H1 (cell line): ENCODE measurements at regions not wholly inside any gene's neighbourhood (a gene's known extent, or its start where the extent isn't known, plus 50 kb on each side); places are given as distances from the start of the nearest gene placed in this dataset.

Experiments
- CTCF ChIA-PET: fragments of 300-600 bp; sonication (Branson Sonifier 250); formaldehyde crosslinking; loops from one replicate; lab custom pipeline; 2021; ENCODE audit not compliant: partially characterized antibody; lab: Charles Lee
- POLR2A ChIA-PET: fragments of 300-600 bp; sonication (Branson Sonifier 250); formaldehyde crosslinking; loops from one replicate; lab custom pipeline; 2021; ENCODE audit warnings: inconsistent platforms; ENCODE audit not compliant: partially characterized antibody; lab: Charles Lee
- DNase-seq, 2 experiments: peaks; one replicate each; pipeline versions ENCODE4 v3.0.0 to v3.0.0-alpha.2; 2010 to 2022; ENCODE audit warnings: low spot score in 2 of 2, low read depth in 1 of 2, mixed read lengths in 1 of 2
- FAIRE-seq: peaks from 2 replicates; lab custom pipeline; 2011; peaks lifted over from hg19 to GRCh38; lab: Jason Lieb, UNC
- H2AFZ ChIP-seq: 2 replicates; pipeline ENCODE4 v1.8.1; 2012; ENCODE audit warnings: low read length, inconsistent platforms
- H2AK5ac ChIP-seq: 2 replicates; pipeline ENCODE4 v1.6.1; 2013; ENCODE audit warnings: low read depth, low read length
- H2BK120ac ChIP-seq: replicated peaks from 2 replicates; pipeline ENCODE3; 2013; ENCODE audit warnings: low read depth, low read length, inconsistent platforms
- H2BK12ac ChIP-seq: 2 replicates; pipeline ENCODE4 v1.6.1; 2013; ENCODE audit warnings: low read depth, low read length
- H2BK15ac ChIP-seq: 2 replicates; pipeline ENCODE4 v1.6.1; 2013; ENCODE audit warnings: low read length
- H2BK20ac ChIP-seq: 2 replicates; pipeline ENCODE4 v1.6.1; 2013; ENCODE audit warnings: low read length
- H2BK5ac ChIP-seq: 2 replicates; pipeline ENCODE4 v1.6.1; 2013; ENCODE audit warnings: low read depth, low read length
- H3K14ac ChIP-seq: 2 replicates; pipeline ENCODE4 v1.6.1; 2013; ENCODE audit warnings: inconsistent platforms; ENCODE audit not compliant: insufficient read length
- H3K18ac ChIP-seq: 2 replicates; pipeline ENCODE4 v1.6.1; 2013; ENCODE audit warnings: low read length; ENCODE audit errors: extremely low read depth
- H3K23ac ChIP-seq: 2 replicates; pipeline ENCODE4 v1.6.1; 2013; ENCODE audit warnings: inconsistent platforms; ENCODE audit not compliant: insufficient read length
- H3K23me2 ChIP-seq: 2 replicates; pipeline ENCODE4 v1.6.1; 2013; ENCODE audit warnings: low read depth, low read length
- H3K27ac ChIP-seq: 2 replicates; pipeline ENCODE4 v1.6.1; 2011; ENCODE audit warnings: low read depth, low read length, inconsistent platforms
- H3K27me3 ChIP-seq, 4 experiments: replicated peaks in 1 of 4; 1 replicate in 1 of 4; 2 replicates in 3 of 4; pipeline versions ENCODE4 v1.6.1 to v1.8.1; 2011 to 2013; ENCODE audit warnings: low read length in 3 of 4, mild to moderate bottlenecking in 3 of 4, inconsistent platforms in 2 of 4, mixed read lengths in 2 of 4, moderate library complexity in 1 of 4; ENCODE audit not compliant: control insufficient read depth in 3 of 4, insufficient read depth in 3 of 4; ENCODE audit errors: extremely low read depth in 1 of 4
- H3K36me3 ChIP-seq, 4 experiments: 2 replicates each; pipeline versions ENCODE4 v1.6.1 to v1.8.1; 2011 to 2013; ENCODE audit warnings: mild to moderate bottlenecking in 4 of 4, low read length in 3 of 4, moderate library complexity in 2 of 4, control low read depth in 1 of 4, inconsistent platforms in 1 of 4; ENCODE audit not compliant: insufficient read depth in 4 of 4, control insufficient read depth in 2 of 4
- H3K4ac ChIP-seq: replicated peaks from 2 replicates; pipeline ENCODE3; 2013; ENCODE audit warnings: low read length, low read depth, mixed read lengths, inconsistent platforms; ENCODE audit not compliant: insufficient read length
- H3K4me1 ChIP-seq, 4 experiments: replicated peaks in 1 of 4; 1 replicate in 1 of 4; 2 replicates in 3 of 4; pipeline versions ENCODE4 v1.6.1 to v1.8.1; 2011 to 2013; ENCODE audit warnings: low read length in 3 of 4, inconsistent platforms in 2 of 4, mixed read lengths in 1 of 4; ENCODE audit not compliant: insufficient read depth in 4 of 4, control insufficient read depth in 3 of 4
- H3K4me2 ChIP-seq, 2 experiments: 2 replicates each; pipeline versions ENCODE4 v1.6.1 to v1.8.1; 2011 to 2013; ENCODE audit warnings: low read depth in 2 of 2, low read length in 2 of 2, control low read depth in 1 of 2, inconsistent platforms in 1 of 2, mild to moderate bottlenecking in 1 of 2; ENCODE audit not compliant: insufficient read depth in 1 of 2
- H3K4me3 ChIP-seq, 4 experiments: fragments of 200-600, 300-600 bp in 1 of 4; sonication (generic), shearing (Covaris generic), sonication (Bioruptor Twin) in 1 of 4; 2 replicates each; pipeline versions ENCODE4 v1.5.1 to v1.8.1; 2011 to 2016; ENCODE audit warnings: low read length in 4 of 4, low read depth in 3 of 4, control low read depth in 2 of 4, inconsistent platforms in 2 of 4, mild to moderate bottlenecking in 2 of 4, mixed read lengths in 1 of 4, moderate library complexity in 1 of 4; ENCODE audit not compliant: insufficient read depth in 2 of 4; ENCODE audit errors: extremely low read depth in 1 of 4
- H3K56ac ChIP-seq: replicated peaks from 2 replicates; pipeline ENCODE3; 2013; ENCODE audit warnings: low read depth, mild to moderate bottlenecking, mixed read lengths, low read length, inconsistent platforms; ENCODE audit not compliant: insufficient read length
- H3K79me1 ChIP-seq: 2 replicates; pipeline ENCODE4 v1.6.1; 2013; ENCODE audit warnings: low read depth, low read length, control low read depth
- H3K79me2 ChIP-seq, 2 experiments: 2 replicates each; pipeline versions ENCODE4 v1.6.1 to v1.8.1; 2012 to 2013; ENCODE audit warnings: low read length in 2 of 2, mild to moderate bottlenecking in 2 of 2, inconsistent platforms in 1 of 2; ENCODE audit not compliant: insufficient read depth in 2 of 2, control insufficient read depth in 1 of 2
- H3K9ac ChIP-seq, 4 experiments: replicated peaks in 1 of 4; 1 replicate in 1 of 4; 2 replicates in 3 of 4; pipeline versions ENCODE4 v1.6.1 to v1.8.1; 2011 to 2013; ENCODE audit warnings: low read depth in 3 of 4, low read length in 3 of 4, control low read depth in 2 of 4, mild to moderate bottlenecking in 2 of 4, moderate library complexity in 2 of 4, inconsistent platforms in 1 of 4; ENCODE audit errors: extremely low read depth in 1 of 4
- H3K9me3 ChIP-seq, 2 experiments: 2 replicates each; pipeline versions ENCODE4 v1.6.1 to v1.8.1; 2012 to 2013; ENCODE audit warnings: mild to moderate bottlenecking in 2 of 2, moderate library complexity in 2 of 2, control low read depth in 1 of 2, inconsistent platforms in 1 of 2, low read depth in 1 of 2, low read length in 1 of 2, mixed read lengths in 1 of 2; ENCODE audit not compliant: insufficient read depth in 2 of 2
- H4K20me1 ChIP-seq, 2 experiments: replicated peaks in 1 of 2; 2 replicates each; pipeline versions ENCODE3 to v1.8.1; 2011 to 2013; ENCODE audit warnings: inconsistent platforms in 2 of 2, low read length in 2 of 2, mild to moderate bottlenecking in 1 of 2; ENCODE audit not compliant: insufficient read depth in 2 of 2, control insufficient read depth in 1 of 2
- H4K5ac ChIP-seq: 2 replicates; pipeline ENCODE4 v1.6.1; 2013; ENCODE audit warnings: low read length, low read depth, mixed read lengths, inconsistent platforms; ENCODE audit not compliant: insufficient read length
- H4K8ac ChIP-seq: 2 replicates; pipeline ENCODE4 v1.8.0; 2013; ENCODE audit warnings: mild to moderate bottlenecking, moderate library complexity, low read length, inconsistent platforms; ENCODE audit not compliant: insufficient read depth; ENCODE audit errors: extremely low read depth
- H4K91ac ChIP-seq: replicated peaks from 2 replicates; pipeline ENCODE3; 2013; ENCODE audit warnings: low read length, mixed read lengths, inconsistent platforms; ENCODE audit not compliant: insufficient read length
- CBX8 ChIP-seq: fragments of 300-800, 300-1000 bp; sonication (generic); IDR thresholded peaks from 2 replicates; pipeline ENCODE4 v1.7.1; 2016; ENCODE audit warnings: low read depth, low read length, borderline replicate concordance
- PHF8 ChIP-seq: fragments of 200-600 bp; sonication (generic); conservative IDR thresholded peaks from 2 replicates; pipeline ENCODE4 v1.7.1; 2012; ENCODE audit warnings: low read depth, mild to moderate bottlenecking, inconsistent platforms, low read length, moderate library complexity
- WGBS, 2 experiments: shearing (Covaris generic) in 1 of 2; methylation state at CpG; one replicate each; pipeline versions ENCODE4 v1.1.6 to v1.1.7; 2013 to 2015; ENCODE audit warnings: low lambda C conversion rate in 2 of 2, mixed read lengths in 2 of 2, inconsistent platforms in 1 of 2, low coverage in 1 of 2, missing lambda C conversion rate in 1 of 2; ENCODE audit not compliant: insufficient replicate concordance in 2 of 2, insufficient coverage in 1 of 2, insufficient read length in 1 of 2; ENCODE audit errors: extremely low coverage in 1 of 2, missing lambda C conversion rate in 1 of 2; 5-methylcytosine and 5-hydroxymethylcytosine counted together

DNA sequence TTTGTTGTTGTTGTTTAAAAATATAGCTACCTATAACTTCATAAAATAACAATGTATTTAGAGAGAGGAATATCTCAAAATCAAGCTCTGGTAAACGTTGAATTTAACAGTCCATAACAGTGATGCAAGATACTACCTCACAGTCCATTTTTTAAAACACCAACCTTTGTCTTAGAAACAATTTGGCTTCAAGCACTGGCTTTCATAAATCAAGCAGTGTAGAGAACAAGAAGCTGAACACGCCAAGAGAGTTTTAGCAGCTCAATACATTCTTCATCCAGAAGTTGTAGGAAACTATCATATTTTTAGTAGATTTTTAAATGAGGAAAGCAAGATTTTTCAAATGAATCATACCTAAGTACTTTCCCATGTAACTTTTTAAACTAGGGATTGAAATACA is 334.3 kb upstream of the ADAMTS5 start:
- no peak overlapping the region for H2BK20ac ChIP-seq
- H3K9ac ChIP-seq: no peak overlapping the region
- H3K4me1 ChIP-seq: no peaks in the 10 kb centered on the region
- no peak overlapping the region for H2AFZ ChIP-seq
- ChIA-PET POLR2A (no interaction called here), CTCF (no interaction called here)
- H2BK15ac ChIP-seq: no peak overlapping the region
- H3K4me3 ChIP-seq: no peak overlapping the region
- H3K36me3 ChIP-seq: no peaks in the 10 kb centered on the region
- H3K9me3 ChIP-seq: no peaks in the 10 kb centered on the region
- no peak overlapping the region for H3K27ac ChIP-seq
- H2BK120ac ChIP-seq: no peak overlapping the region
- H2BK12ac ChIP-seq: no peak overlapping the region
- no peaks in the 10 kb centered on the region for H3K23me2 ChIP-seq
- no peaks in the 10 kb centered on the region for H4K20me1 ChIP-seq
- no peak overlapping the region for H3K56ac ChIP-seq
- no peak overlapping the region for H3K4ac ChIP-seq
- no peak overlapping the region for H4K8ac ChIP-seq
- no peak overlapping the region for H2BK5ac ChIP-seq
- TF ChIP-seq CBX8 (no peak), PHF8 (no peak)
- DNase-seq (no peak), FAIRE-seq (no peak)
- H4K5ac ChIP-seq: no peak overlapping the region
- WGBS, 2 experiments: 91% methylated on average over 2 of the region's 2 CpGs; no CpG with 5 or more reads in 1 of the 2 experiments
- no peak overlapping the region for H3K23ac ChIP-seq
- no peak overlapping the region for H2AK5ac ChIP-seq
- H3K79me1 ChIP-seq: no peaks in the 10 kb centered on the region
- no peak overlapping the region for H3K14ac ChIP-seq
- no peak overlapping the region for H4K91ac ChIP-seq
- no peaks in the 10 kb centered on the region for H3K27me3 ChIP-seq
- H3K4me2 ChIP-seq: no peak overlapping the region
- no peak overlapping the region for H3K18ac ChIP-seq
- H3K79me2 ChIP-seq: no peaks in the 10 kb centered on the region
